ENCODE measurements at regions not wholly inside any gene's neighbourhood (a gene's known extent, or its start where the extent isn't known, plus 50 kb on each side); places are given as distances from the start of the nearest gene placed in this dataset.

DNA sequence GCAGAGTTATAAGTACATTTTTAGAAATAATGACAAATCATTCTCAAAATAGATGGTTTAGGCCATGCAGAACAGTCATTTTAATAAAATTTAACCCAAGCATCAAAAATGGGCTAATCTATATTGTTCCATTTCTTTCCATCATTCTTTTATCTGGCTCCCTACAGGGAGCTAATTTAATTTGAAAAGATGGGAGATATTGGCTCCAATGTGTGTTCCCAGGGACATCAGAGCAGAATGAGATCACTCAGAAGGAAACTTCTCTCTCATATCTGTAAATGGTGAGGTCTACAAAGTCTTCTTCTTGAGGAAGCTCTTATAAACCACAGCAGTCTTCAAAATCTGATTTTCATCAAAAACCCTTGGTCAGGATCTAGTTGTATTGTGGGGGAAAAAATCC is 119.4 kb upstream of the RAB6C start:
- no peak for ATAC-seq
- Mint-ChIP-seq H3K27ac (no peak overlapping the region), H3K9me3 (peaks cover 4% of the 10 kb centered on the region), H3K4me1 (no peaks in the 10 kb centered on the region), H3K36me3 (no peaks in the 10 kb centered on the region), H3K4me3 (no peak overlapping the region), H3K27me3 (peaks cover 19% of the 10 kb centered on the region)

DNA sequence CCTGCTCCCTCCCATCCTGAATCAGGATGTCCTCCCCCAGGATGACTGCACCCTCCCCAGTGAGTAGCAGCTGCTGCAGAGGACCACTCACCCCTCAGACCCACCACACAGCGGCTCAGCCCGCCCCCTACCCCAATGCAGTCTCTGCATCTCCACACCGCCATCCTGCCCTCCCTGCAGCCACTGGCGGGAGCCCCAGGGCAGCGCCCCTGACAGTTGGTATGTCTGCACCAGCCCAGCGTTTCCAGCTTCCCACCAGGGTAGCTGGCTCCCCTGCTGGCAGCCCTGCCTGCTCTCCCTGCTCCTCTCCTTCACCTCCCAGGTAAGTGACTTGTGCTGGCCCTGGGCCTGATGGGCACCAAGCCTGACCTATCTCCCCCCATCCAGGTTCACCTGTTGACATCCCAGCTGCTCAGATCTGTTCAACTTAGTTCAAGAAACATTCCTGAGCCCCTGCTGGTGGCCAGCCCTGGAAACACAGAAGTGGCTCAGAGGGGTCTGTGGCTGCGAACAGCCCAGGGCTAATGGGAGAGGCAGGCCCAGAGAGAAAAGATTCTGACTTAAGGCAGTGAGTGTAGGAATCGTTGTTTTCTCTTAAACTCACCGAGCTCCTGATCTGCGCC is 117.7 kb upstream of the RAB6C start:
- H3K9me3 Mint-ChIP-seq: no peaks in the 10 kb centered on the region
- no peak for ATAC-seq
- H3K4me3 Mint-ChIP-seq: no peak overlapping the region
- H3K36me3 Mint-ChIP-seq: no peaks in the 10 kb centered on the region
- H3K27me3 Mint-ChIP-seq: peaks cover 19% of the 10 kb centered on the region
- no peak overlapping the region for H3K27ac Mint-ChIP-seq
- no peaks in the 10 kb centered on the region for H3K4me1 Mint-ChIP-seq

DNA sequence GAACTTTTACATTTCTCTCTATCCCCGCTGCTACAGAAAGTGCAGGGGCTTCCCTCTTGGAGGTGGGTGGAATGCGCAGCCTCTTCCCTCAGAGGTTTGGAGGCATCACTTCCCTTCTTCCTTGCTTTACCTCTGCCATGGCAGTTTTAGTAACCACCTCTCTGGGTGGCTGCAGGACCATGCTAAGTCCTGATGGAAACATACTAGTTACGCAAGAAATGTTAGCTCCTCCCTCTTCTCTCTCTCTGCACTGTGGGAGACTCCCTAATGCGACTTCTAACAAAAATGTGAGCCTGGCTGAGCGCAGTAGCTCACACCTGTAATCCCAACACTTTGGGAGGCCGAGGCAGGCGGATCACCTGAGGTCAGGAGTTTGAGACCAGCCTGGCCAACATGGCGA is 116.8 kb upstream of the RAB6C start:
- H3K27ac Mint-ChIP-seq: no peak overlapping the region
- H3K27me3 Mint-ChIP-seq: peaks cover 19% of the 10 kb centered on the region
- H3K9me3 Mint-ChIP-seq: no peaks in the 10 kb centered on the region
- no peaks in the 10 kb centered on the region for H3K4me1 Mint-ChIP-seq
- H3K4me3 Mint-ChIP-seq: no peak overlapping the region
- ATAC-seq: no peak
- H3K36me3 Mint-ChIP-seq: no peaks in the 10 kb centered on the region

DNA sequence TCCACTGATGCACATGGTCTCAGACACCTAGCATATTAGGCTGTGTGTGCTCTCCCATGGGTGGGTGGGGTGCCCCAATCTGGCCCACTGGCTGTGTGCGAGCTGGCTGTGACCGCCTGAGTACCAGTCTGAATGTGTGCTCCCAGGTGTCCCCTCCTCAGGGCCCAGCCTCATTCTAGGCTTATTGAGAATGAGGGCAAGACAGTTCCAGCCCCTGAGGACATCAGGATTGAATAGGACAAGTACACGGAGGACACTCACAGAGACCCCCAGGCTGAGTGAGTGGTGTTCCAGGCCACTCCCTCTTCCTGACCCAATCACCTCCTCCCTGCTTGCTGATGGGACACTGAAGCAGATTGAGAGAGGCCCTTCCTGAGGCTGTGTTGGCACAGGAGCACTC is 116.1 kb upstream of the RAB6C start:
- Mint-ChIP-seq H3K9me3 (no peaks in the 10 kb centered on the region), H3K27me3 (peaks cover 19% of the 10 kb centered on the region), H3K36me3 (no peaks in the 10 kb centered on the region), H3K4me1 (no peaks in the 10 kb centered on the region), H3K4me3 (no peak overlapping the region), H3K27ac (no peak overlapping the region)
- no peak for ATAC-seq

DNA sequence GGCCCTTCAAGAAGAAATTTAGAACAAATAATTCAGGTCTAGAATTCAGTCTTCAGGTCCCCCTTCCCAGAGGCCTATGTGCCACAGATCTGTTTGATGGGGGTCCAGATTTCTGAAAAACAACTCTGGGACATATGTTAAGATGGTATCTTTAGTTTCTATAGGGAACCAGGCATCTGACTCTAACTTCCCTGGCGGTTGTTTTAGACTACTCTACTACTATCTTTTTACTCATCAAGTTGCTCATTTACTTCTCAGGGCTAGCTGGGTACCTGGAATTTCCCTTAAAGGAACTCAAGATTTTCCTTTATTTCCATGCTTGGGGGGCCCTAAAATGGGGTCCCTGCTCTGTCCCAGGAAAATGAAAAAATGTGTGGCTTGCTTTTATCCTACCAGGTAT is 114.7 kb upstream of the RAB6C start:
- H3K9me3 Mint-ChIP-seq: no peaks in the 10 kb centered on the region

DNA sequence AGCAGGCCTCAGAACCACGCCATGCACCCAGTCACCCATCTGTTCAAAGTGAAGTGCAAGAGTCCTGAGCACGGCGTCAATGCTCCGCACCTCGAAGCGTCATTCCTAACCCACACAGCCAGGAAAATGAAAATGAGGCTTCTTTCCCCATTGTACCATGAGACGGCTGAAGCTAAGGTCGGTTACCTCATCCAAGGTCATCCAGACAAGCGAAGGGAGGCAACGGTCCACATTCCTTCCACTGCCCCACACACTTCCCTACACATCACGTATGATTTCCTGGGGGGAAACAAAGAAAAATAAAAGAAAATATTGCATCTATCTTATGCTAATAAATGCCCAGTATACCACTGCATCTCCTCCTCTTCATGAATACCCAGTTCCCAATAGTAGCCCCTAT is 113.5 kb upstream of the RAB6C start:
- no peak overlapping the region for H3K27ac Mint-ChIP-seq
- no peaks in the 10 kb centered on the region for H3K4me1 Mint-ChIP-seq
- no peaks in the 10 kb centered on the region for H3K36me3 Mint-ChIP-seq
- no peak for ATAC-seq
- no peaks in the 10 kb centered on the region for H3K9me3 Mint-ChIP-seq
- H3K4me3 Mint-ChIP-seq: no peak overlapping the region
- H3K27me3 Mint-ChIP-seq: peaks cover 22% of the 10 kb centered on the region

More for the DNA sequence above, 114.7 kb upstream of the RAB6C start:
- no peaks in the 10 kb centered on the region for H3K36me3 Mint-ChIP-seq
- no peak overlapping the region for H3K27ac Mint-ChIP-seq
- H3K27me3 Mint-ChIP-seq: peaks cover 19% of the 10 kb centered on the region
- H3K4me3 Mint-ChIP-seq: no peak overlapping the region
- H3K4me1 Mint-ChIP-seq: no peaks in the 10 kb centered on the region
- no peak for ATAC-seq

DNA sequence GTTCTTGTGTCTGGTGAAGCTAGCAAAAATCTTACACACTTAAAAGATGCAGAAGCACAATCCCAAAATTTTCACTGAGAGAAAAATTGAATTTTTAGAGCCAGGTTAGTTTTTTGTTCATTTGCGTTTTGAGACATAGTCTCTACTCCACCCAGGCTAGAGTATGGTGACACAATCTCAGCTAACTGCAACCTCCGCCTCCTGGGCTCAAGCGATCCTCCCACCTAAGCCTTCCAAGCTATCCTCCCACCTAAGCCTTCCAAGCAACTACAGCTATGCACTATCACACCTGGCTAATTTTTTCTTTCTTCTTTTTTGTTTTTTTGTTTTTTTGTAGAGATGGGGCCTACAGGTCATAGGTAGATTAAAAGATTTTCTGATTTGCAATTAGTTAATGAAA is 113.1 kb upstream of the RAB6C start:
- Mint-ChIP-seq H3K36me3 (no peaks in the 10 kb centered on the region), H3K4me3 (no peak overlapping the region), H3K27me3 (peaks cover 20% of the 10 kb centered on the region), H3K4me1 (no peaks in the 10 kb centered on the region), H3K27ac (no peak overlapping the region), H3K9me3 (no peaks in the 10 kb centered on the region)
- no peak for ATAC-seq

DNA sequence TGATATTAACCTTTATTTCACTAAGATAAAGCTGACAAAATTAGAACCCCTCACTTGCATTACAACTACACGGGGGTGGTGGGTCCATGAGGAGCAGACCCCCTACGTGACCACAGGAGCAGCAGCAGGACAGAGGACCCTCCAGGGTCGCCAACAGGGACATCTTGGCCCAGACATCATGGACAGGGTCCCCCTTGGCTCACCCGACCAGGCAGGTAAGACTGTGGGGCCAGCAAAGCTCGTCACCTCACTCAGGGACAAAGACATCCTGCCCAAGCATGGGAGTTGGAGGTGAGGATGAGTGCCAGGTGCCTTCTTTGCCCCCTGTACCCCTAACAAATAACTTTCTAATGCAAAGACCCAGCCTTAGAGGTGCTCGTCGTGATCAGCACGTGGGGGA is 111.3 kb upstream of the RAB6C start:
- H3K36me3 Mint-ChIP-seq: no peaks in the 10 kb centered on the region
- H3K4me3 Mint-ChIP-seq: no peak overlapping the region
- no peak for ATAC-seq
- no peak overlapping the region for H3K27ac Mint-ChIP-seq
- peaks cover 10% of the 10 kb centered on the region for H3K27me3 Mint-ChIP-seq
- no peaks in the 10 kb centered on the region for H3K9me3 Mint-ChIP-seq
- no peaks in the 10 kb centered on the region for H3K4me1 Mint-ChIP-seq

DNA sequence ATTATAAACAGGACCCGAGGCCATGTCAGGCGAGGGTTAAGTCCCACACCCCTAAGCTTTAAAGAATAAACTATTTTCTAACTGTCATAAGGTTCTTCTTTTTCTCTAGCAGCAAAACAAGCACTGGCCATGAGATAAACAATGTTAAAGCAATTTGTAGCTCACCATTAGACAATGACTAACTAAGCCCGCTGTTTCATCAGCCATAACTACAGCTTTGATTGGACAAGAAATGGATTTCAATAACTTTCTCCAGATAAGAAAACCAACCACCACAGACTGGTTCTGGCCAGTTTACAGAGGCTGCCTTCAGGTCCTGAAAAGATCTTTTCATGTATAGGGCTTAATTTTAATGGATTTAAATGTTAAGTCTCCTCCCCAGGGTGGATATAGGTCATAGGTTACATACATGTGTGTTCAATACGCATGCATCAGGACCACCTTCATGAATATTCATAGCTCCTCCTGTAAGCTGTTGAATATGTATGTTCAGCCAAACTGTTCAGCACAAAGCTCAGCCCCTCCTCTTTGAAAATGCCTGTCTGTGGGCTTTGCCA is 108.7 kb upstream of the RAB6C start:
- no peaks in the 10 kb centered on the region for H3K4me1 Mint-ChIP-seq
- no peak for ATAC-seq

DNA sequence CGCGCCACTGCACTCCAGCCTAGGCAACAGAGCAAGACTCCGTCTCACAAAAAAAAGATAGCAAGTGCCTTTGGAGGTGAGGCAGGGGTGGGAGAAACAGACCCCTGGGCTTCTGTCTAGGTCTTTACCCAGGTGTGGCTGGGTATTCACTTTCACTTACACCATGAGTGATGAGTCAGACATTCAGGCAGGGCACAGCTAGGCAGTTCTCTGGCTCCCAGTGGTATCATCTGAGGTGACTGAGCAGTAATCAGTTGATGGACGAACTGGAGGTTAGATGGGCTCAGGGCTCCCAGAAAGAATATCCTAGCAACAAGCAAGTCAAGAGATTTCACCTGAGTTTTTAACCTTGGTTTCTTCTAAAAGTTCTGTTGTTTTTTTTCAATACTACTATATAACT is 107.0 kb upstream of the RAB6C start:
- Mint-ChIP-seq H3K36me3 (no peaks in the 10 kb centered on the region), H3K9me3 (no peaks in the 10 kb centered on the region), H3K4me1 (peaks cover 8% of the 10 kb centered on the region), H3K4me3 (no peak overlapping the region), H3K27ac (no peak overlapping the region), H3K27me3 (peaks cover 10% of the 10 kb centered on the region)
- no peak for ATAC-seq

More for the DNA sequence above, 108.7 kb upstream of the RAB6C start:
- no peak overlapping the region for H3K27ac Mint-ChIP-seq
- H3K27me3 Mint-ChIP-seq: peaks cover 10% of the 10 kb centered on the region
- H3K9me3 Mint-ChIP-seq: no peaks in the 10 kb centered on the region
- no peak overlapping the region for H3K4me3 Mint-ChIP-seq
- no peaks in the 10 kb centered on the region for H3K36me3 Mint-ChIP-seq

DNA sequence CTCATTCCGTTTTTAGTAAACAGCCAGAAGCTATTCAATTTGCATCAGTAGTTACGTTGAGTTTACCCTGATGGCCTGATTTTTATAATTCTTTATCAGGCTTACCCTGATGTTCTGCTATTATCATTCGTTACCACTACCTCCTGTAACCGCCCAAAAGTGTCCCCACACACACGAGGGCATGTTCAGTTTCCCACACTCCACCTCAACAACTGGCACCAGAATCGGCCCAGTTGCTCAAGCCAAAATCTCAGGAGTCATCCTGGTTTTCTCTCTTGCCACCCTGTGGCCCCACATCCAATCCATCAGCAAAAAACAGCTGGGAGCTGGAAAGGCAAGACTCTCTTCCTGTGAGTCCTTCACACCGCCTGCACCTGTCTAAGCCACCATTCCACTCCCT is 102.9 kb upstream of the RAB6C start:
- H3K27ac Mint-ChIP-seq: peak overlapping the region; percentile 76
- no peaks in the 10 kb centered on the region for H3K36me3 Mint-ChIP-seq

DNA sequence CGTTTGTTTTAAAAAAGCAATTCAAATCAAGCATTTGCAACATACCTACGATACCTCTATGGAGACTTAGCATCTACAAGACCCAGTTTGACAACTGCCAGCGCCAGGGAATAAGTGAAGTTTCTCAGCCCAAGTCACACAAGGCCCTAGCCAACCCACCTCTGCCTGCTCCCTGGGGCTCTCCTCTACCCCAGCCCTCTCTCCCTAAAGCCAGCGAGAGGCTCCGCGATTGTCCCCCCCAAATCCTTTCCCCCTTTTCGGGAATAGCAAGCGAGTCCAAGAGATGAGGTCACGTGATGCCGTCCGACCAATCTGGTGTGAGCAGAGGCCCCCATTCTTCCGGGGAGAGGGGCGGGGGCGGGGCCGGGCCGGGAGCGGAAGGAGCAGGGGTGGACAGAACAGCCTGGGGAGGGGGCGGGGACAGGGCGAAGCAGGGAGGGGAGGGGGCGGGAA is 102.2 kb upstream of the RAB6C start:
- Mint-ChIP-seq H3K4me1 (peaks cover 8% of the 10 kb centered on the region), H3K27ac (peak overlapping the region; percentile 76), H3K4me3 (peak overlapping the region; percentile 97), H3K27me3 (no peaks in the 10 kb centered on the region), H3K9me3 (no peaks in the 10 kb centered on the region), H3K36me3 (no peaks in the 10 kb centered on the region)
- ATAC-seq: peak; percentile 85

More for the DNA sequence above, 102.9 kb upstream of the RAB6C start:
- Mint-ChIP-seq H3K27me3 (no peaks in the 10 kb centered on the region), H3K4me3 (peak overlapping the region; percentile 97), H3K9me3 (no peaks in the 10 kb centered on the region), H3K4me1 (peaks cover 8% of the 10 kb centered on the region)
- ATAC-seq: no peak

DNA sequence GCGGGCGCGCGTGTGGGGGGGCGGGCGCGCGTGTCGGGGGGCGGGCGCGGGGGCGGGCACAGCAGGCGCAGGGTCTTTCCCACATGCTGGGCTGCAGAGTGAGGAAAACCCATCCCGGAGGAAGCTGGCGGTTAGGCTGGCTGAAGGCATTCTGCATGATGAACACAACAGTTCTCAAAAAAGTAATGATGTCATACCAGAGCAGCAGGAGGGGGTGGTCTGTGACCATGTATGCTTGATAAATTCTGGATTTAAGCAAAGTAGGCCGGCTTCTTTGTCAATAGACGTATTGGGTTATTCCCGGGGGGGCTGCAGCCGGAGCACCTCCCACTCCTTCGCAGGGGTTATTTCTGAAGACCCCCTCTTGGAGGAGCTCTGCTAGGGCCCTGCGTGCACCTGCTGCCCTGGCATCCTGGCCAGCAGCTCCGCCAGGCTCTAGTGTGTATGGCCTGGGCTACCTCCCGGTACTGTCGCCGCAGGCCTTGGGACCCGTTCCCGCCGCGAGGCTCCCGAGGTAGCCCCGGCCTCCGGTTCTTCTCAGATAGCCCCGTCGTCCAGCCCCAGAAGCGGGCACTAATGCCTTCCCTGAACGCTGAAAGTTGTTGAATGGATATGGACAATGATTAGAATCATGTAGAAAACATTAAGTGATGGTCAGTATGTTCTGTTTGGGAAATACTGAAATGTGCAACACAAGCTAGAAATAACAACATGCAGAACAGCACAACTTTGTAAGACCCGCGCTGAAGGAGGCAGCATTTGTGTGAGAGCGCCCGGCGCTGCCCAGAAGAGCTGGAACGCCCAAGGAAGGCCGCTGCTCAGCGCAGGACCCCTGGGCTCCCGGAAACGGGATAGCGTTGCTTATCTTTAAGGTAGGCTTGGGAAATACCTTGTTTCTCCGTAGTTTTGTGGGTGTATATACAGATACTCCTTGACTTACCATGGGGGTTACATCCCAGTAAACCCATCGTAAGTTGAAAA is 101.4 kb upstream of the RAB6C start:
- peak overlapping the region; percentile 76 for H3K27ac Mint-ChIP-seq

DNA sequence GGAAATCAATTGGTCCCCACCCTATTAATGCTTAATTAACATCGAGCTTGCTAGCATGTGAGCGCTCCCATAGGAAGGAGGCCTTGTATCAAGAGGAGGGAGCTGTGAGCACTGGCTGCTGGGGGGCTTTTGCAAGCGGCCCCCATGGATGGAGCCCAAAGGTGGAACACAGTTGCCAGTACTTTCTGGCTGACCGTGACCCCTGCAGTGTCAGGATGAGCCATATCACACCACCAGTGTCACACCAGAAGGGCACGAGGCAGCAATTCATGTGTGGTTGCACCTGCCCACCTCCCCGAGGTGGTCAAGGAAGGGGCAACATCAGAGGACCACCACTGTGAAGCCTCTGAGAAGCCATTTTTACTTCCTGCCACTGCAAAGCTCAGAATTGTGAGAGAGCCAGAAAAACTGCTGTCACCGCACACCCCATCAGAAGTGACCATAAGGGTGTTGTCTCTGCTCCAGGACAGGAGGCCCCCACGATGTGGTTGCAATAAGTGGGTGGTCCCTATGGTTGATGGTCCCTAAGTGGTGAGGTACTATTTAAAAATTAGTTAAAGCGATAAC is 99.8 kb upstream of the RAB6C start:
- H3K27ac Mint-ChIP-seq: no peak overlapping the region
- H3K4me3 Mint-ChIP-seq: no peak overlapping the region
- H3K4me1 Mint-ChIP-seq: peaks cover 8% of the 10 kb centered on the region
- ATAC-seq: no peak
- no peaks in the 10 kb centered on the region for H3K27me3 Mint-ChIP-seq
- H3K36me3 Mint-ChIP-seq: no peaks in the 10 kb centered on the region
- no peaks in the 10 kb centered on the region for H3K9me3 Mint-ChIP-seq

More for the DNA sequence above, 101.4 kb upstream of the RAB6C start:
- Mint-ChIP-seq H3K27me3 (no peaks in the 10 kb centered on the region), H3K9me3 (no peaks in the 10 kb centered on the region), H3K36me3 (no peaks in the 10 kb centered on the region), H3K4me3 (peak overlapping the region; percentile 97), H3K4me1 (peaks cover 8% of the 10 kb centered on the region)
- peak; percentile 55 for ATAC-seq

DNA sequence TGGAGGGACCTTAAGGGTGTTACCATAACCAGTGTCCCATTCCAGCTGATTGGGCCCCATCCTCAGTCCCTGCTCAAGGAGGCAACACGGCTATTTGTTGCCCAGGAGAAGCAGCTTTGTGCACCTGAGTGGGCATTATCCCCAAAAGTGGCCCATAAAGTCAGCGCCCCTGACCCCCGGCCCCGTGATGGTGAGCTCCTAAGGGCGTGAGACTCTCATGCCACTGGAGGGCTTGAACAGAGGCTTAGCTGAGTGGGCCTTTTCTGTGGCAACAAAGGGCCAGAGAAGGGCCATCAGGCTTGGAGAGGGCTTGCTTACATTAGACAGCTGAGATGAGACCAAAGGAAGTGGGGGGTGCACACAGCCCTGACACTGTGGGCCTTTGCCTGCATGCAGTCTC is 99.2 kb upstream of the RAB6C start:
- peaks cover 8% of the 10 kb centered on the region for H3K4me1 Mint-ChIP-seq
- no peaks in the 10 kb centered on the region for H3K36me3 Mint-ChIP-seq
- H3K4me3 Mint-ChIP-seq: no peak overlapping the region
- H3K27ac Mint-ChIP-seq: no peak overlapping the region
- no peak for ATAC-seq
- H3K9me3 Mint-ChIP-seq: no peaks in the 10 kb centered on the region
- no peaks in the 10 kb centered on the region for H3K27me3 Mint-ChIP-seq

Data from stimulated activated memory B cell treated with anti-CD40 and anti-IgM and Interleukin-4, amounts not matched to agents 10 μg/mL and 1 μg/mL and 100 μg/mL, for 72 hours (primary cell).